Left renal pelvis (tissue), 4 donors: ENCODE measurements at regions not wholly inside any gene's neighbourhood (a gene's known extent, or its start where the extent isn't known, plus 50 kb on each side); places are given as distances from the start of the nearest gene placed in this dataset.

Source experiments
- DNase-seq, 4 donors: peaks; one replicate each; pipeline ENCODE4 v3.0.0-alpha.2; 2013; ENCODE audit warnings: low read depth in 4 of 4, low spot score in 3 of 4

DNA sequence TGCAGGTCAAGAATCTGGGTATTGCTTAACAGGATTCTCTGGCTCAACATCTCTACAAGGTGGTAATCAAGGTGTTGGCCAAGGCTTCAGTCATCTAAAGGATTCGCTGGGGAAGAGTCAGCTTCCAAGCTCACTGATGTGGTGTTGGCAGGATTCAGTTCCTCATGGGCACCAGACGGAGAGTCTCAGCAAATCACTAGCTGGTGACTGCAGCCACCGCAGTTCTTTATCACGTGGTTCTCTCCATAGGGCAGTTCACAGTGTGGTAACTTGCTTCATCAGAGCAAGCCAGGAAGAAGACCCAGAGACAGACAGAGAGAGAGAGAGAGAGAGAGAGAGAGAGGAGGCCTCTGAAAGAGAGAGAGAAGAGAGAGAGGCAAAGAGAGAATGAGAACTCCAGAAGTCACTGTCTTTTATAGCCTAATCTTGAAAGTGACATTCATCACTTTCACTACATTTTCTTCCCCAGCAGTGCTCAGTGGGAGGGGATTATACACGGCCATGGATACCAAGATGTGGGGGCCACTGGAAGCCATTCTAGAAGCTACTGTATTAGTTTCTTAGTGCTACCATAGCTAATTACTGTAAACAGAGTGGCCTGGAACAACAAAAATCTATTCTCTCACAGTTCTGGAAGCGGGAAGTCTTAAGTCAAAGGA is 109.2 kb upstream of the SMIM23 start:
- no peak for DNase-seq

DNA sequence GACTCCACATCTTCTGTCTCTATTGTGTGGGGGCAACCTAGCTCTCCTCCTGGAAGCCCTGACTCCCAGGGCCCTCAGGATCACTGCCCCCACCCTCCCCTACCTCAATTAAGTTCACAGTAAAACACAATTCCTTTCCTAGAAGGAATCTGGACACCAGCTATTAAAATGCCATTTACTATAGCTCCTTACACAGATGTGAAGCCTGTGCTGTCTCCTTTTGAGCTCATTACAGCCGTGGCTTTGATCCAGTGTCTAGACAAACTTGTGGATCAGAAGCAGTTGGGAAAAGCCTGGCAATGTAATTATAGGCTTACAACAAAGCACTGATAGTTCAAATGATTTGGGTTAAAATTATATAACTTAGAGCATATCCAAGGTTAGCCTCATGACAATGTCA is 107.0 kb upstream of the SMIM23 start:
- DNase-seq, result no peak

DNA sequence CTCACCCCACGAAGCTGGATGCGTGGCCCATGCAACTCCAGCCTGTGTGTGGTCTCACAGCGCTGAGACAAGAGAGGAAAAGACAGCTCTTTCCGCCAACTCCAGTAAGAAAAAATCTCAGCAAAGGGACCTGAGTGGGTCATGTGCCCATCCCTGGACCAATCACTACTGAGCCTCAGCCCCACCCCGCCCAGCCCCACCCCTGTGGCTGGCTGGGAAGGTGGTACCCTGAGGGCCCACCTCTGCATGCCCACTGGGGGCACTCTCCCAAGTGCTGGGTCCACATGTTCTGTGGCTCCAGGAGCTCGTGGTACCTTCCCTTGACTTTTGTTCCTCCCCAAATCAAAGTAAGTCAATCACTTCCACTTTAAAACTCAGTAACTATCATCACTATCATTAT is 105.1 kb upstream of the SMIM23 start:
- no peak for DNase-seq

GRCh38 chr5:171681061-171681460 is 104.6 kb upstream of the SMIM23 start:
- DNase-seq, result no peak

GRCh38 chr5:171681677-171682076 is 103.9 kb upstream of the SMIM23 start:
- DNase-seq, result no peak

DNA sequence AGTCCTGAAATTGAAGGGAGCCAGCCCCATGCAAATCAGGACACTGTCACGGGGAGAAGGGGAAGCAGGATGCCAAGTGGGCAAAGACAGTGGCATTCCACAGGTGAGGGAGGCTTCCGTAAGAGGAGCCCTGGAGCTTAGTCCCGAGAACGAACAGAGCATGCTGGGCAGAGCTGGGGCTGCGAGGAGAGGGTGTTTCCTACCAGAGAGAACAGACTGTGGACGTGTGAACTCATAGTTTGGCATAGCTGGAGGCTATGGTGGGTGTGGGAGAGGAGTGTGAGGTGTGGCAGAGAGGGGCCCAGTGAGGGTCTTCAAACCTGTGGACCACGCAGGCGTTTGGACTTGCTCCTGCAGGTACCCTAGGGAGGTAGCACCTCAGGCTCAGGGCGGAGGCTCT is 102.8 kb upstream of the SMIM23 start:
- DNase-seq, result no peak

- no peak for DNase-seq
Measured at GRCh38 chr5:171684169-171684568, 101.4 kb upstream of the SMIM23 start.

GRCh38 chr5:171688696-171689495 is 96.7 kb upstream of the SMIM23 start:
- DNase-seq, result no peak

DNA sequence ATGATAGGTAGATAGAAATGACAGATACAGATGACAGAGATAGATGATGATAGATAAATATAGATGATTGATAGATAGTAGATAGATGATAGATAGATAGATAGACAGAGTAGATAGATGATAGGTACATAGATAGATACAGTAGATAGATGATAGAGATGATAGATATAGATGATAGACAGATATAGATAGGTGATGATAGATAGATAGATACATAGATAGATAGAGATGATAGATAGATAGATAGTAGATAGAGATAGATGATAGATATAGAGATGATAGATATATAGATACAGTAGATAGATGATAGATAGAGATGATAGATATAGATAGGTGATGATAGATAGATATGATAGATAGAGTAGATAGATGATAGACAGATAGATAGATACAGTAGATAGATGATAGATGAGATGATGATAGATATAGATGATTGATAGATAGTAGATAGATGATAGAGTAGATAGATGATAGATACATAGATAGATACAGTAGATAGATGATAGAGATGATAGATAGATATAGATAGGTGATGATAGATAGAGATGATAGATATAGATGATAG is 95.7 kb upstream of the SMIM23 start:
- DNase-seq, result no peak

- DNase-seq, result no peak
Measured at GRCh38 chr5:171692107-171692506, 93.5 kb upstream of the SMIM23 start.

- no peak for DNase-seq
Measured at GRCh38 chr5:171692936-171693335, 92.7 kb upstream of the SMIM23 start.

GRCh38 chr5:171693412-171693811 is 92.2 kb upstream of the SMIM23 start:
- DNase-seq, result no peak

DNA sequence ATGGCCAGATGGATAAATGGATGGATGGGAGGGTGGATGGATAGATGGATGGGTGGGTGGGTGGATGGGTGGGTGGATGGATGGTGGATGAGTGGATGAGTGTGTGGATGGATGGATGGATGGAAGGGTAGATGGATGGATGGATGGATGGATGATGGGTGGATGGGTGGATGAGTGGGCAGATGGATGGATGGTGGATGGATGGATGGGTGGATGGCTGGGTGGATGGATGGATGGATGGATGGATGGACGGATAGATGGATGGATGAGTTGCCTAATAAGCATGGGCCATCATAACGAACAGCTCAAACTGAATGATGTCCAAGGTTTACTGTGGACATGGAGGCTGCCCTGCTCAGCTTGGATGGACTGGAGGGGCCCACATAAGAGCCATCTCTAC is 89.8 kb upstream of the SMIM23 start:
- no peak for DNase-seq

- no peak for DNase-seq
Measured at GRCh38 chr5:171697221-171698102, 88.2 kb upstream of the SMIM23 start.

DNA sequence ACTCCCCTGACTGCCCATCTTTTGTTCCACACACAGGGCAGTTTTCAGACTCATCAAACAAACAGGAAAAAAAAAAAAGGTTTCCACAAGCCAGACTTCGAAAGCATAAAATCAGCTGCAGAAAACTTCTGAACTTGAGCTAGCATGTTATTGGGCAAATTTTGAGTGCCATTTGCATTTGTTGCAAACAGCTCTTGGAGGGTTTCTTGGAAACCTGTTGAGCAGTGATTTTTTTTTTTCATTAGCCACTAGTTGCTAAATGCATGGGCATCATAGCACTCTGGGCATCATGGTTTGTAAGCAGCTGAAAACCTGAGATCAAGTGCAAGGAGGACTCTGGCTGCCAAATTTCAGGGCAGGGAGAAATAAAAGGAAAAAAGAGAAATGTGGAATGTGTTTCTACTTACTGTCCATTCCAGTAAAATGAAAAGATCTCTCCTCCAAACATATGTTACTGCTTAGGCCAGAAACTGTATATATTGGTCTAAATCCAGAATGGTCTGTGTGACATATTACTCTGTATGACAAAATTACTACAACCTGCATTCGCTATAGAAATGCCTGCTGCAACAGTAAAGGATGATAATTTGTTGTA is 85.2 kb upstream of the SMIM23 start:
- no peak for DNase-seq

- DNase-seq, result no peak
Measured at GRCh38 chr5:171701100-171701541, 84.5 kb upstream of the SMIM23 start.

DNA sequence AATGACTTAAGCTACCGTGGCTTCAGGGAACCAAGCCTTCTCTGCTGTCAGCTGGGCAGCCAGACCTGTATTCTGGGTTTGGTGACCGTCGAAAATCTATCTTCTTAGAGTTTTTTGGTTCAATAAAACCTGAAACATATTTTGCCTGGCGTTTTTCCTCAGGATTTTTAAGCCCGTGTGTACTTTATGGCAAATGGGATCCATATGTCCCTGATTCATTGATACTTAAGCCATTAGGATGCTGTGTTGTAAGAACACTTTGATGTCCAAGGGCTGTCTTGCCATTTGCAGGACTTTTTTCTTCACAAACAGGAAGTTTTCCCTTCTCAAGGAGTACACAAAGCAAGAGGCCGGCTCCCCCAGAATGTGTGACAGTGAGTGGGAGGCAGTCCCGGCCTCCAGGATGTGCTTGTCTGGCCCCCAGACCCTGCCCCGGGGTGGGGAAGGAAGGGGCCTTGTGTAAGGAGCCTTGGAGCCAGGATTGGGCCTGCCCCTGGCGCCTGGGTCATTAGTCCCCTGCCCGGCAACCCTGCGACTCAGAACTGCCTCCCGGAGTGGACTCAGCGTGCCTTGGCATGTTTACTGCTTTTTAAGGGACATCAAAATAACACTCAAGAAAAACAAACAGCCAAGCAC is 83.4 kb upstream of the SMIM23 start:
- DNase-seq, result no peak

GRCh38 chr5:171703146-171703545 is 82.5 kb upstream of the SMIM23 start:
- DNase-seq, result no peak

GRCh38 chr5:171705036-171705435 is 80.6 kb upstream of the SMIM23 start:
- DNase-seq, result no peak

DNA sequence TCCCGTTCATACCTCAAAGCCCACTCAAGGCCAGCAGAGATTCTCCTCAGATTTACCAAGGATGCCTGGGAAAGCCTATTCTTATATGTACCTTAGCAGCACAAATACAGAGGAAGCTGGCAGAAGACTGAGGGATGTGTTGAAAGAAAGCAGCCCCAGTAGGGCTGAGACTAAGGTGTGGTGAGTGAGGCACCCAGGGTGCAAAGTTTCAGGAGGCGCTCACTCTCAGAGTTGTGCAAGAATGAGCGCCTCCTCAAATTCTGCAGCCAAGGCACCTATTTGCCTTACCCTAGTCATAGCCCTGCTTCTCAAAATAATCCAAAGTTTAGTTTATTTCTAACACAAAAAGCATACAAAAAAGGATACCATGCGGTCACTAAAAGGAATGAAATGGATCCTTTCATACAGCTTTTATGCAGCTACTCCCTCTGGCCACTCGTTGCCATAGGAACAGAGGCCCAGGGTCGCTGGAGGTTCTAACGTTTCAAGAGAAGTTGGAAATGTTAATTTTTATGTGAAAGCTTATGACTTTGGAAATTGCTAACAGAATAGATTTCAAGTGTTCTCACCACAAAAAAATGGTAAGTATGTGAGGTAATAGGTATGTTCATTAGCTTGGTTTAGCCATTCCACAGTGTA is 79.7 kb upstream of the SMIM23 start:
- DNase-seq, result no peak
